A673 (cell line): ENCODE measurements at regions not wholly inside any gene's neighbourhood (a gene's known extent, or its start where the extent isn't known, plus 50 kb on each side); places are given as distances from the start of the nearest gene placed in this dataset.
A peak's percentile ranks its signal among the peaks of the same experiment; 100 is the strongest.

ENCODE experiments used
- BruUV-seq: library from RNA; stranded (reverse); fragments of 400-500 nt; replicated peaks from 2 replicates; lab custom pipeline; 2021; lab: Mats Ljungman, UMichigan
- CTCF ChIA-PET: fragments of 300-600 bp; sonication (Branson Sonifier 250); formaldehyde crosslinking; loops from one replicate; lab custom pipeline; 2022; ENCODE audit warnings: antibody characterized with exemption; lab: Charles Lee
- POLR2A ChIA-PET: fragments of 300-600 bp; sonication (Branson Sonifier 250); formaldehyde crosslinking; loops from one replicate; lab custom pipeline; 2022; ENCODE audit warnings: antibody characterized with exemption; ENCODE audit not compliant: low non-redundant PET; lab: Charles Lee
- DNase-seq: peaks from one replicate; pipeline ENCODE4 v3.0.0-alpha.2; 2015; ENCODE audit warnings: low spot score
- H3K27ac ChIP-seq: fragments of 200-600 bp; sonication (generic); 2 replicates; pipeline ENCODE4 v1.5.1; 2016; ENCODE audit warnings: mixed run types, low read depth, mild to moderate bottlenecking, mixed read lengths, antibody characterized with exemption, low read length; ENCODE audit not compliant: poor library complexity, severe bottlenecking
- H3K27me3 ChIP-seq: fragments of 200-600 bp; sonication (generic); replicated peaks from 2 replicates; pipeline ENCODE4 v1.6.1; 2017; ENCODE audit warnings: mixed run types, low read depth, mild to moderate bottlenecking, mixed read lengths, antibody characterized with exemption, low read length; ENCODE audit not compliant: insufficient read depth, poor library complexity
- H3K36me3 ChIP-seq: fragments of 200-600 bp; sonication (generic); 2 replicates; pipeline ENCODE4 v1.6.1; 2016; ENCODE audit warnings: mixed run types, mild to moderate bottlenecking, mixed read lengths, antibody characterized with exemption, low read length; ENCODE audit not compliant: insufficient read depth, poor library complexity, severe bottlenecking
- H3K4me1 ChIP-seq: fragments of 200-600 bp; sonication (generic); 2 replicates; pipeline ENCODE4 v1.6.1; 2017; ENCODE audit warnings: mixed run types, mild to moderate bottlenecking, mixed read lengths, antibody characterized with exemption, low read length; ENCODE audit not compliant: insufficient read depth, poor library complexity, severe bottlenecking
- H3K4me3 ChIP-seq: fragments of 200-600 bp; sonication (generic); 2 replicates; pipeline ENCODE4 v1.5.1; 2016; ENCODE audit warnings: low read depth, mixed run types, mild to moderate bottlenecking, mixed read lengths, low read length; ENCODE audit not compliant: poor library complexity, severe bottlenecking
- H3K9me3 ChIP-seq: fragments of 200-600 bp; sonication (generic); 2 replicates; pipeline ENCODE4 v1.6.1; 2016; ENCODE audit warnings: mixed run types, low read depth, mild to moderate bottlenecking, mixed read lengths, antibody characterized with exemption, low read length; ENCODE audit not compliant: poor library complexity, severe bottlenecking
- EZH2 ChIP-seq: fragments of 200-600 bp; sonication (generic); IDR thresholded peaks from 2 replicates; pipeline ENCODE4 v1.6.1; 2017; ENCODE audit warnings: borderline replicate concordance, low read depth, mild to moderate bottlenecking, mixed read lengths, antibody characterized with exemption, low read length; ENCODE audit not compliant: poor library complexity, severe bottlenecking
- intact Hi-C: fragments of 100-400 bp; cut with micrococcal nuclease; formaldehyde crosslinking; loops from one replicate; pipeline ENCODE4 v1.10.0; 2022; ENCODE audit not compliant: unreplicated experiment
- TF ChIP-seq, protein P1 (sequence below): fragments of 300-800, 200-600 bp; sonication (generic); conservative IDR thresholded peaks from 2 replicates; pipeline ENCODE4 v1.5.1; 2017; ENCODE audit warnings: low read depth, mild to moderate bottlenecking, antibody characterized with exemption, low read length, moderate library complexity, mixed read lengths

DNA sequence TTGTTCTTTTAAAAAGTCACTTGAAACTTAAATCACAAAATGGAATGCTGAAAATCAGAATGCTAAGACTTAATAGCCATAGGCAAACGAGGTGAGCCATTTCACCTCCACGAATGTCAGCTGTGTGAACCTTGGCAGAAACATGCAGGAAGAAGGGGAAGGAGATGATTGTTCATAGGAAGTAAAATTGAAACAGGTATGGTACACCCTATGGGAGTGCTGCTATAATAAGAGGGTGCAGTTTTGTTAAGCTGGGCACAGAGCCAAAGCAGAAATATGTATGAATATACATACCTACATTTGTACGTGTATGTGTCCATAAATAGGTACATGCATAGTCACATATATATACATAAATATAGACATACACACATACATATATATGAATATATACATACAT is 51.0 kb upstream of the SPINK5 start:
- intact Hi-C loops = no loop called here
- Histone ChIP-seq H3K4me1 (no peaks in the 10 kb centered on the region), H3K27ac (no peak overlapping the region), H3K36me3 (no peaks in the 10 kb centered on the region), H3K4me3 (no peak overlapping the region), H3K9me3 (no peaks in the 10 kb centered on the region), H3K27me3 (no peaks in the 10 kb centered on the region)
- DNase-seq = no peak
- ChIA-PET CTCF (no interaction called here), POLR2A (no interaction called here)
- BruUV-seq = no TSS peak
- TF ChIP-seq EZH2 = no peak
- TF ChIP-seq, protein P1, sequence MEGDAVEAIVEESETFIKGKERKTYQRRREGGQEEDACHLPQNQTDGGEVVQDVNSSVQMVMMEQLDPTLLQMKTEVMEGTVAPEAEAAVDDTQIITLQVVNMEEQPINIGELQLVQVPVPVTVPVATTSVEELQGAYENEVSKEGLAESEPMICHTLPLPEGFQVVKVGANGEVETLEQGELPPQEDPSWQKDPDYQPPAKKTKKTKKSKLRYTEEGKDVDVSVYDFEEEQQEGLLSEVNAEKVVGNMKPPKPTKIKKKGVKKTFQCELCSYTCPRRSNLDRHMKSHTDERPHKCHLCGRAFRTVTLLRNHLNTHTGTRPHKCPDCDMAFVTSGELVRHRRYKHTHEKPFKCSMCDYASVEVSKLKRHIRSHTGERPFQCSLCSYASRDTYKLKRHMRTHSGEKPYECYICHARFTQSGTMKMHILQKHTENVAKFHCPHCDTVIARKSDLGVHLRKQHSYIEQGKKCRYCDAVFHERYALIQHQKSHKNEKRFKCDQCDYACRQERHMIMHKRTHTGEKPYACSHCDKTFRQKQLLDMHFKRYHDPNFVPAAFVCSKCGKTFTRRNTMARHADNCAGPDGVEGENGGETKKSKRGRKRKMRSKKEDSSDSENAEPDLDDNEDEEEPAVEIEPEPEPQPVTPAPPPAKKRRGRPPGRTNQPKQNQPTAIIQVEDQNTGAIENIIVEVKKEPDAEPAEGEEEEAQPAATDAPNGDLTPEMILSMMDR = no peak

DNA sequence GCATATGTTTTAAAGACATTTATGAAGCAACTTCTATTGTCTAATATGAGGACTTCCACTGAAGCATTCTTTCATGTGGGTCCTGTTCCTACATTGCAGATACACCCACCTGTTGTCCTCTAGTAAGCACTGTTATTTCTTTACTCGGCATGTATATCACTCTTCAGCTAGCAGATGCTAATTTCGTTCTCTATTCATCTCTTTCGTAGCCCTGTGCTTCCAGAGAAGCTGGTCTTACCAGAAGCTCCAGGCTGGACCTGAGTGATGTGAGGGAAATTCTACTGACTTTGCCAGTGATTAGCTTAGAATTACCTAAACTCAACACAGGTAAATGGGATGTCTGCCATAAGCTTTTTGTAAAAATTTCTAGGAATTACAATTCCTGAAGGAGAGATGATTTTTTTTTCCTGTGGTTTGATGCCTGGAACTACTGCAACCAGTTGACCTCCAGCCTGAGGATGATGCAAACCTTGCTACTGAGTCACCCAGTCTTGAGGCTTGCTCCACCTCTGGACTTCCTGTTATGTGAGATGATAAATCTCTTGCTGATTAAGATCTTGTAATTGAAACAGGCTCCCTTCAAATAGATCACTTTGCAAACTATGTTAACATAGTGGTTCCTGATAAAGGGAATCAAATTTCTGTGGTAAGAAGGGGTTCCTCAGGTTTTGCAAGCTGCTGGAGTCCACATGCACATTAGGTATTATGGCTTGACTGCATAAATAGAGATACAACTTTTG is 52.2 kb upstream of the SPINK5 start:
- DNase-seq = no peak
- CTCF ChIA-PET = no interaction called here
- no peaks in the 10 kb centered on the region for H3K36me3 ChIP-seq
- H3K4me3 ChIP-seq = no peak overlapping the region
- no TSS peak for BruUV-seq
- no peaks in the 10 kb centered on the region for H3K4me1 ChIP-seq
- POLR2A ChIA-PET = no interaction called here
- no peaks in the 10 kb centered on the region for H3K9me3 ChIP-seq
- H3K27ac ChIP-seq = no peak overlapping the region
- TF ChIP-seq, protein P1 = no peak
- no peak for TF ChIP-seq EZH2
- intact Hi-C loops = no loop called here
- H3K27me3 ChIP-seq = no peaks in the 10 kb centered on the region

DNA sequence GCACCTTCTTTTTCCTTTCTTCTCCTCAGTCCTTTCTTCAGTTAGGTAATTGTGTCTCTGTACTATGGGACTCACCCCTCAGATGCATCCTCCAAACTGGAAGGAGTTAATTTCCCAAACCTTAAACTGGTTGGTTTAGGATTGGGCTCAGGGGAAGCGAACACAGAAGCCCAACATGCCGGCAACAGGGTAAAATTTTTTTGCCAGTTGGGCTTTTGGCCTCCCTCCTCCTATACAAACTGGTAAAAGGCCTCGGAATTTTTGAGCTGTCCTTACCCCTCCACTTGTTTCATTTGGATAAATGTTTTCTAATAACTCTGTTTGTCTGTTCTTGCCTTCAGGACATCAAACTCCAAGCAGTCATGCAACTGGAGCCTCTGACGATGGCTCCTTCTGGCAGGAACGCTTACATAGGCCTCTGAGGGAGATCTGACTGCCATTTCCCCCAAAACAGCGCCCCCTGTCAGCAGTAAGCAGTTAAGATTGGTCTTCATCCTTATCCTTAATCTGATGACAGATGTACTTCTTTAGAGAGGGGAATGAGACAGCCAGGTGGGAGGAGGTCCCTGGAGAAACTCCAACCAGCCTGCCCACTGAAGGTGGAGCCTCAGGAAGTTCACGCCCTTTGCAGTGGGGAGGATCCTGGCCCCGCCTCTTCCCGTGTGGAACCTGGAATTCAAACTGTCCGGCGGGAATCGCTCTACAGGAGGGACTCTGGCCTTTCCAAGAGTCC is 57.8 kb upstream of the SPINK5 start:
- intact Hi-C loops = no loop called here
- H3K4me1 ChIP-seq = no peaks in the 10 kb centered on the region
- H3K9me3 ChIP-seq = no peaks in the 10 kb centered on the region
- peak; percentile 58 for DNase-seq
- TF ChIP-seq, protein P1 = peak; percentile 67
- no peak for TF ChIP-seq EZH2
- H3K4me3 ChIP-seq = no peak overlapping the region
- H3K27me3 ChIP-seq = no peaks in the 10 kb centered on the region
- H3K27ac ChIP-seq = no peak overlapping the region
- POLR2A ChIA-PET = no interaction called here
- CTCF ChIA-PET = no interaction called here
- H3K36me3 ChIP-seq = no peaks in the 10 kb centered on the region
- BruUV-seq = no TSS peak
